RWPE1 (cell line): ENCODE measurements at regions not wholly inside any gene's neighbourhood (a gene's known extent, or its start where the extent isn't known, plus 50 kb on each side); places are given as distances from the start of the nearest gene placed in this dataset.

Source experiments
- CTCF ChIA-PET: fragments of 350-600 bp; sonication (Branson Sonifier 250); formaldehyde crosslinking; extraction: SDS; loops from one replicate; lab custom pipeline; 2021; lab: Yijun Ruan, JAX
- POLR2A ChIA-PET: fragments of 400-600 bp; formaldehyde crosslinking; extraction: SDS; loops from one replicate; lab custom pipeline; 2020; ENCODE audit warnings: antibody characterized with exemption; ENCODE audit not compliant: low non-redundant PET; lab: Yijun Ruan, JAX
- DNase-seq: peaks from one replicate; pipeline ENCODE4 v3.0.0; 2012; ENCODE audit warnings: low spot score
- H3K27ac ChIP-seq: fragments of 450-650 bp; 2 replicates; pipeline ENCODE4 v1.5.1; 2017
- CTCF ChIP-seq: fragments of 450-650 bp; conservative IDR thresholded peaks from 2 replicates; pipeline ENCODE4 v1.5.1; 2017; ENCODE audit warnings: low read depth, mild to moderate bottlenecking

- DNase-seq = no peak
- CTCF ChIA-PET = no interaction called here
- no peak for TF ChIP-seq CTCF
- POLR2A ChIA-PET = no interaction called here
- H3K27ac ChIP-seq = no peak overlapping the region
Observed at GRCh38 chr20:50381771-50382593, 128.2 kb upstream of the PTPN1 start.

GRCh38 chr20:50385733-50386640, 124.2 kb upstream of the PTPN1 start:
- ChIA-PET CTCF (interaction anchor here (0.5 kb wide), 1 partner anchor 194 kb away, joined by 3 read pairs; no protein-coding TSS in a partner anchor), POLR2A (no interaction called here)
- no peak for TF ChIP-seq CTCF

GRCh38 chr20:50386641-50386960, 123.6 kb upstream of the PTPN1 start:
- ChIA-PET CTCF (interaction anchor here (0.5 kb wide), 1 partner anchor 195 kb away, joined by 3 read pairs; no protein-coding TSS in a partner anchor), POLR2A (no interaction called here)
- H3K27ac ChIP-seq = no peak overlapping the region
- TF ChIP-seq CTCF = no peak
- DNase-seq = no peak

More at GRCh38 chr20:50385733-50386640, 124.2 kb upstream of the PTPN1 start:
- DNase-seq = no peak
- H3K27ac ChIP-seq = no peak overlapping the region

GRCh38 chr20:50387218-50387995, 122.8 kb upstream of the PTPN1 start:
- DNase-seq = no peak
- no peak overlapping the region for H3K27ac ChIP-seq
- no peak for TF ChIP-seq CTCF
- CTCF ChIA-PET = interaction anchor here (0.6 kb wide), 2 partner anchors 202 to 1695 kb away, joined by 3 to 4 read pairs; no protein-coding TSS in a partner anchor
- POLR2A ChIA-PET = no interaction called here

GRCh38 chr20:50387996-50388332, 122.2 kb upstream of the PTPN1 start:
- TF ChIP-seq CTCF = no peak
- H3K27ac ChIP-seq = no peak overlapping the region

More at GRCh38 chr20:50387996-50388332, 122.2 kb upstream of the PTPN1 start:
- no peak for DNase-seq
- CTCF ChIA-PET = no interaction called here
- POLR2A ChIA-PET = no interaction called here
